ENCODE measurements at regions not wholly inside any gene's neighbourhood (a gene's known extent, or its start where the extent isn't known, plus 50 kb on each side); places are given as distances from the start of the nearest gene placed in this dataset.

DNA sequence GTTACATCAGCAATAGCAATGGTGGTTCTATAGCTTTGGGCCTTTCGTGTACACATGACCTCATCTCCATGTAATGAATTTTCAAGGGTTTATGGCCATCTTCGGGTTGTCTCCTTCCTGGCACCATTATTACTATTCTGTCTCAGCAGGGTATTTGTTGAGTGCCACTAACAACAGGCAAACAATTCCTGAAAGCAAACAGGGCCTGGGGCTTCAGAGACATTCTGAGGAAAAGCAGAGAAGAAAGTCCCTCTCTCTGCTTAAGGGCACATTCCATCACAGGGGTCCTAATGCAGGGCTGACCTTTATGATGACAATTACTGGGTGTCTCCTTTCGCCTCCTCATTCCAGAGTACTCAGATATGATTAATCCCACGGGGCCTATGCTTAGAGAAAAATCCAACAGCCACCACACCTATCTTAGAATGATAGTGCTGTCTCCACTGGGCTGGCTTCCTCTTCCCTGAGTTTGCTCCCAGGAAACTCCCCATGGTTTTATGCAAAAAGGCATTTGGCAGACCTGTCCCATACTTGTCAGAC is 540.2 kb upstream of the ZNF462 start:
- Histone ChIP-seq H3K79me2 (ENCODE audit: insufficient read depth, low read length) (no peaks in the 10 kb centered on the region), H4K20me1 (ENCODE audit: insufficient read depth, low read length, poor library complexity, severe bottlenecking) (no peaks in the 10 kb centered on the region), H3K9me3 (ENCODE audit: insufficient read depth, low read depth, low read length) (no peaks in the 10 kb centered on the region), H3K9ac (ENCODE audit: low read depth, low read length, poor library complexity, severe bottlenecking) (no peak overlapping the region), H3K4me3 (ENCODE audit: low read length, poor library complexity, severe bottlenecking) (no peak overlapping the region), H3K4me1 (ENCODE audit: insufficient read depth, low read length, poor library complexity, severe bottlenecking) (no peaks in the 10 kb centered on the region), H3K4me2 (ENCODE audit: low read depth, low read length, poor library complexity, severe bottlenecking) (no peak overlapping the region), H2AFZ (ENCODE audit: low read length) (no peak overlapping the region), H3F3A (ENCODE audit: low read depth) (no peaks in the 10 kb centered on the region), H3K36me3 (ENCODE audit: insufficient read depth, low read length) (no peaks in the 10 kb centered on the region), H3K9me2 (replicated peaks; ENCODE audit: low read depth, low read length) (no peaks in the 10 kb centered on the region), H3K27me3 (ENCODE audit: insufficient read depth, low read length, poor library complexity, severe bottlenecking) (no peaks in the 10 kb centered on the region)
- TF ChIP-seq CTCF (conservative IDR thresholded peaks at IDR 0.05; ENCODE audit: low read length), result no peak
- TF ChIP-seq EZH2phosphoT487 (IDR thresholded peaks at IDR 0.05; ENCODE audit: borderline replicate concordance), result no peak

DNA sequence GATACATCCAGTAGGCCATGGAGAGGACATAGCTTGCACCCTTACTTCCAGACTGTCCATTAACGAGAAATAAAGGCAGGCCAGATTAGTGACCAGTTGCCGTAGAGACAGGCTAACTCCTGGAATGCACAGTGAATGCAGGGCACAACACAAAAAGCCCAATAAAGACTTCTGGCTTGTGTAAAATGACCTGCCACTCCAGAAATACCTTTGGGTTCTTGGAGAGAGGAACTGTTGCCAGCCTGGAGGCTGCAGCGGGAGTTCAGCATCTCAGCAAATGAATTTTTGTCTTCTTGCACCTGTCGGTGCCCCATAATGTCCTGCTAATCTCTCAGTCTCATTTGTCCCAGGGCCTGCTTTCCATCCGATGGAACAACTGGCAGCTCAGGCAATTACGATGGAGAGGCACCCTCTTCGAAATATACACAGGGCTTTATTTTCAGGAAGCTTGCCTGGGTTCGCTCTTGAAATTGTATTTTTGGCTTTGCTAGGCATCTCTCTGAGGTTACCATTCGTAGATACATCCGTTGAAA is 538.8 kb upstream of the ZNF462 start:
- no peak overlapping the region for H3K9ac ChIP-seq (ENCODE audit: low read depth, low read length, poor library complexity, severe bottlenecking)
- no peaks in the 10 kb centered on the region for H3K4me1 ChIP-seq (ENCODE audit: insufficient read depth, low read length, poor library complexity, severe bottlenecking)
- H3K36me3 ChIP-seq (ENCODE audit: insufficient read depth, low read length), result no peaks in the 10 kb centered on the region

DNA sequence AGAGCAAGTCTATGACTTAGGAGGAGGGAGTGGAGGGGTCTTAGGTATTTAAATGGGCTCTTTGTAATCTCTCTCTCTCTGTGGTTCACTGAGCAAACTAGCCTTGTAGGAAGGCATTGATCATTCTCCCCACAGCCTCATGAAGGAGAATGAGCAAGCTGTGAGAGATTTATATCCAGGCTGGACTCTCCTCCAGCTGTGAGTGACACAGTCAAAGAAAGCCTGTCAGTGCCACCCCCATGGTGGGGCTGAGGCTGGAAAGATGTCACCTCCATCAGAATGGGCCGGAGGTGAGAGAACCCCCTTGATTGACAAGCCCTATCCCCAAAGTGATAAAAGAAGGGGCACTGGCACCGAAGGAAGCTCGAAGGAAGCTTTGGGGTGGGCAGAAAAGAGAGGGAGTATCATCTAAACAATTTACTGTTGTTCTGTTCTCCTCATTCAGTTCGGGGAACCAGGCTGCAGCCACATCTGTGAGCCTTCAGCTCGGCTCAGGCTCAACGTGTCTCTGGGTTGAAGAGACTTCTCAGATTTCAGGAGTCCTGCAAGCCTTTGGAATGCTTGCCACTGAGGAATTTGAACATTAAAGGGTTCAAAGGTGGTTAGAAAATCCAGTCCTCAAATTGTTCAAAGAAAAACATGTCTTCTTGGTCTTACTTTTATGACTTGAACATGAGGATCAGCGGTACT is 538.2 kb upstream of the ZNF462 start:
- no peaks in the 10 kb centered on the region for H3F3A ChIP-seq (ENCODE audit: low read depth)
- no peak for TF ChIP-seq CTCF (conservative IDR thresholded peaks at IDR 0.05; ENCODE audit: low read length)
- no peak for TF ChIP-seq EZH2phosphoT487 (IDR thresholded peaks at IDR 0.05; ENCODE audit: borderline replicate concordance)
- no peaks in the 10 kb centered on the region for H3K4me1 ChIP-seq (ENCODE audit: insufficient read depth, low read length, poor library complexity, severe bottlenecking)
- H3K9ac ChIP-seq (ENCODE audit: low read depth, low read length, poor library complexity, severe bottlenecking), result no peak overlapping the region
- H3K36me3 ChIP-seq (ENCODE audit: insufficient read depth, low read length), result no peaks in the 10 kb centered on the region
- no peak overlapping the region for H3K4me2 ChIP-seq (ENCODE audit: low read depth, low read length, poor library complexity, severe bottlenecking)
- H3K4me3 ChIP-seq (ENCODE audit: low read length, poor library complexity, severe bottlenecking), result no peak overlapping the region
- H3K79me2 ChIP-seq (ENCODE audit: insufficient read depth, low read length), result no peaks in the 10 kb centered on the region
- H3K9me3 ChIP-seq (ENCODE audit: insufficient read depth, low read depth, low read length), result no peaks in the 10 kb centered on the region
- H4K20me1 ChIP-seq (ENCODE audit: insufficient read depth, low read length, poor library complexity, severe bottlenecking), result no peaks in the 10 kb centered on the region
- H3K9me2 ChIP-seq (replicated peaks; ENCODE audit: low read depth, low read length), result no peaks in the 10 kb centered on the region
- no peak overlapping the region for H2AFZ ChIP-seq (ENCODE audit: low read length)
- no peaks in the 10 kb centered on the region for H3K27me3 ChIP-seq (ENCODE audit: insufficient read depth, low read length, poor library complexity, severe bottlenecking)

More for the DNA sequence above, 538.8 kb upstream of the ZNF462 start:
- Histone ChIP-seq H2AFZ (ENCODE audit: low read length) (no peak overlapping the region), H3K4me3 (ENCODE audit: low read length, poor library complexity, severe bottlenecking) (no peak overlapping the region), H3K4me2 (ENCODE audit: low read depth, low read length, poor library complexity, severe bottlenecking) (no peak overlapping the region), H3F3A (ENCODE audit: low read depth) (no peaks in the 10 kb centered on the region), H3K9me2 (replicated peaks; ENCODE audit: low read depth, low read length) (no peaks in the 10 kb centered on the region), H4K20me1 (ENCODE audit: insufficient read depth, low read length, poor library complexity, severe bottlenecking) (no peaks in the 10 kb centered on the region), H3K27me3 (ENCODE audit: insufficient read depth, low read length, poor library complexity, severe bottlenecking) (no peaks in the 10 kb centered on the region), H3K9me3 (ENCODE audit: insufficient read depth, low read depth, low read length) (no peaks in the 10 kb centered on the region), H3K79me2 (ENCODE audit: insufficient read depth, low read length) (no peaks in the 10 kb centered on the region)
- no peak for TF ChIP-seq EZH2phosphoT487 (IDR thresholded peaks at IDR 0.05; ENCODE audit: borderline replicate concordance)
- TF ChIP-seq CTCF (conservative IDR thresholded peaks at IDR 0.05; ENCODE audit: low read length), result no peak

Data from Loucy (cell line).